HG03442 (cell line): ENCODE measurements at regions not wholly inside any gene's neighbourhood (a gene's known extent, or its start where the extent isn't known, plus 50 kb on each side); places are given as distances from the start of the nearest gene placed in this dataset.

Experiments
- ATAC-seq: cut with Tn5 transposase; IDR thresholded peaks from one replicate; pipeline ENCODE4 v1.9.1; 2021; ENCODE audit warnings: mild to moderate bottlenecking, moderate library complexity; ENCODE audit not compliant: unreplicated experiment

DNA sequence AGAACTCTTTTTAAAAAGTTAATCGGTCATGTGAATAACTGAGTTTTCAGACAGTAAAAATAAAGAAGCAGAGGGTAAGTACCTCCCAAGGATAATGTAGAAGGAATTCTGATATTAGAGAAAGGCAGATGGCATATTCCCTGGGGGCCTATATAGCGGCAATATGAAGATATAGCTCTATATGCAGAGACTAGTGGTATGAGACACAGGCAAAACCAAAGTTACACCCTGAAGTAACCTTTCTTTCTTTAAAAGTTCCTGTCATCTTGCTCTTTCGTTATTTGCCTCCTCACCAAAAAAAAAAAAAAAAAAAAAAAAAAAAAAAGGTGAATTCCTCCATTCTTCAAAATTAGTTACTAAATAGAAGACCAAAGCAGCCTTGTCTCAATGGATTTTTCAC, 76.2 kb upstream of the ARHGAP32 start:
- ATAC-seq: no peak

DNA sequence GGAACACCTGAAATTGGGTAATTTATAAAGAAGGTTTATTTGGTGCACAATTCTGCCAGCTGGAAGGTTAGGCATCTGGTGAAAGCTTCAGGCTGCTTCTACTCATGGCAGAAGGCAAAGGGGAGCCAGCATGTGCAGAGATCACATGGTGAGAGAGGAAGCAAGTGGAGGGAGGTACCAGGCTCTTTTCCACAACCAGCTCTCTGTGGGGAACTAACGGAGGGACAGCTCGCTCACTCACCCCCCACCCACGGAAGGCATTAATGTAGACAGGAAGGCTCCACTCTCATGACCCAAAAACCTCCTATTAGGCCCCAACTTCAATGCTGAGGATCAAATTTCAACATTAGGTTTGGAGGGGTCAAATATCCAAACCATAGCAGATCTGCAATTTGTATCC, 75.6 kb upstream of the ARHGAP32 start:
- no peak for ATAC-seq

DNA sequence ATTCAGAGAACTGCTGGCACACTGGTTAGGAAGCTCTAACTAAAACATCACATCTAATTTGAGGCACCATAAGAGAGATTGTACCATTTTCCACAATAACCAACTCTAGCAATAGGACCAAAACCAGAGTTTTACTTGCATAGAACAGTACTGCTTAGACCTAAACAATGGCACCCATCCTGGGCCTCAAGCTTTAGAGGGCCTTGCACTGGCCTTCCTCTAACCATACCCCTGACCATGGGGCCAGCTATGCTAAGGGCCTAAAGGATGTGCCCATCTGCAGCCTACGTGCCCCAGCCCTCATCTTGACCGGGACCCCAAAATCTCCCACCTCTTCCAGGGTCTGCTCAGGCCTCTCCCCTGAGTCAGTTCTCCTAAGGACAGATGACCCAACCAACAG, 74.4 kb upstream of the ARHGAP32 start:
- no peak for ATAC-seq

DNA sequence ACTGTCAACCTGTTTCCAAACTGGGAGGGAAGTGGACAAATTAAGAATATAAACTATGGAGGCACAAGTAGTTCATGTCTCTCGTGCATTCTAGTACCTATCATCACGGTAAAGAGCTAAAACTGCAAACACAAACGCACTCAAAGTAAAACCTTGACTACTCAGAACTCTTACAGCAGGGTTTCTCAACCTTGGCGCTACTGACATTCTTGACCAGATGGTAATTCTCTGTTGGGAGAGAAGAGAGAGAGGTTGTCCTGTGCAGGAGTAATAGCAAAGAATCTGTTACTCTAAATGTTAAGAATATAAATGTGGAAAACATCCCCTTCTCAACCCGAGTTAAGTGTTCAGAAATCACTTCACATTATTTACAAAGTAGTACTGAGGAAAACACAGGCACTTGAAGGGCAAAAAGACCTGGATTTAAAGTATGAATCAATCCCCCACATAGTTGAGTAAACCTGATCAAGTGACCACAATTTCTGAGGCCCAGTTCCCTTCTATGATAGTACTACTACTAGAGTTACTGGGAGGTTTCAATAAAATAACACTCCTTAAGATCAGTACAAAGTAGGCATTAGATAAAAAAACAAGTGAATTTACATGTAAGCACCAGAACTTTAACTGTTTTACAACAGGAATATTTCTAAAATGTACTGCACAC, 73.1 kb upstream of the ARHGAP32 start:
- no peak for ATAC-seq

DNA sequence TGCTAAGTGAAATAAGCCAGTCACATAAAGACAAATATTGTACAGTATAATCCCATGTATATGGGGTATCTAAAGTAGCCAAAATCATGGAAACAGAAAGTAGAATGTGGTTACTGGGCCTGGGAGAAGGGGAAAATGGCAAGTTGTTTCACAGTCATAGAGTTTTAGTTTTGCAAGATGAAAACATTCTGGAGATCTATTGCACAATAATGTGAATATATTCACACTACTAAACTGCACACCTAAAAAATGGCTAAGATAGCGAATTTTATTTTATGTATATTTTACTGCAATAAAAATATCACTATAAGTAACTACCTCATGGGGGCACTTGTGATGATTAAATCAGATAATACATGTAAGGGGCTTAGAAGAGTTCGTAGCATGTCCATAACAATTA, 72.0 kb upstream of the ARHGAP32 start:
- ATAC-seq: no peak

DNA sequence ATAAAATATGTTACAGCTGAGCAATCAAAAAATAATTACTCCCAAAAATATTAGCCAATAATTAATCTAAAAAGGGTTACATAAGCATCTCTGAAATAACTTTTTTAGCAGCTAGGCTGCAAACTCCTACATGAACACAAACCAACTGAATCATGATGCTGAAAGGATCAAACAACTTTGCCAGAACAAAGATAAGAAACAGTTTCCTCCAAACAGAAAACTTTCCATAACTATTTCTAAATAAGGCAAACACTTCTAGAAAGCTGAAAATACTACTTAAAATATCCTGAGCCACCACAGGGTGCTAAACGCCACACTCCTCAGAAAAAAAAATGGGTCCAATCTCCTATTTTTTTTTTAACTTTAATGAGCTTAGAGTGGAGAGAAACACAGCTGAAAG, 68.6 kb upstream of the ARHGAP32 start:
- ATAC-seq: no peak

DNA sequence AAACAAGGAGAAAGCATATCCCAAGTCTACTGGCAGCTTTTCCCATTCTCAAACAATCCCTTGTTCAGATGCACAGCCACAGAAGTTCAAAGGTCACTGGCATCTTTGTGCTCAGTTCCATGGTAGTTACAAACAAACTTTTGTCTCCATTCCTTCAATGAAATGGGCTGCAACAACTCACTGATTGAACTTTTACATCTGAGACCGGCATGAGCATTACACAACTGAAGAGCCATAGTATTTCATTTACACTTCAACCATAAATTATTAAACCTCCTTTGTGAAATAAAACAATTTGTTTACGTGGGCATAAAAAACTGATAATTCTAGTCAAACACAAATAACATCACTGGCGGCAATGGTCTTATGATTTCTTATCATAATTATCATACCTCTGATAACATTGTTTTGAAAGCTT, 67.8 kb upstream of the ARHGAP32 start:
- no peak for ATAC-seq

DNA sequence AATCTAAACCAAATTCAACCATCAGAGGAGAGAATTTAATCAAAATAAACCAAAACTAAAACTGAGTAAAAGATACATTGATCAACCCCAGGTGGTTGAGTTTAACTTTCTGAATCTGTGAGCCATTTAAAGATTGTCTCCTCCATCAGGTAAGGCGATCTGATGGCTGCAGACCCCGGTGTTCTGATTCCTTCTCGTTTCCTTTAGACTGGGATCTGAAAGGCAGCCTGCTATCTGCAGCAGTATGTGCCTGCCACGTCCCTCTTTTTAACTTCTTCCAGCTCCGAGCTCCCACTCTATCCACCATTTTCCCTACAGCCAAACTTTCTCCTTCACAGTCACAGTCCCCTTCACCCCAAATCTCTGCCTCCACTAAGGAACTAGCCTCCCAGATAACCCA, 66.1 kb upstream of the ARHGAP32 start:
- ATAC-seq: no peak

DNA sequence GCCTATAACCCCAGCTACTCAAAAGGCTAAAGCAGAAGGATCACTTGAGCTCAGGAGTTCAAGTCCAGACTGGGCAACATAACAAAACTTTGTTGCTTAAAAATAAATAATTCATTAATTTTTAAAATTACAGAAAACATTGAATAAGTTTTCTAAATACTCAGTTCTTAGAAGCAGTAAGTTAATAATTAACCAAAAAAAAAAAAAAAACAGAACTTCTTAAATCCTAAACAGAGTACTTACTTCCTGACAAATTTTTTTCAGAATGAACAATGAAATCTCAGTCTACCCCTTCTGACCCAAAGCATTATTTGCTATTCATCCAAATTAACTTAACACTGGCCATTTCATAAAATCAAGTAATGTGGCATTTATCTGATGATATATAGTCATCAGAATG, 65.4 kb upstream of the ARHGAP32 start:
- ATAC-seq: no peak

DNA sequence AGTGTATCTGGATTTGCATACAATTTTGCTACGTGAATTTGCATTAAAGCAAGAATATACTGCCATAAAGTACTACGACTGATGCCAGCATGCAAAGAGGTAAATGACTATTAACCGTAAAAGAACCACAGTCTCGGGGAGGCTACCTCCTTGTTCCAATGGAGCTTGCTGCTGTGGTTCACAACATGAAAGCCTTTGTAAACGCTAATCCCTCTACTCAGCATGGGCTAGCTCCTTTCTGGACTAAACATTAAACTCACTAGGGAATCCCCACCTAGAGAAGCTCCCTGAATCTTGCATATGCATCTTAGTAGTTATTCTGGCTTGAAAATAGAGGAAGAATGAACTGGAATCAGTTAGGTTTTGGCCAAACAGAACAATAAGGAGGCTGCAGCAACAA, 60.5 kb upstream of the ARHGAP32 start:
- no peak for ATAC-seq

DNA sequence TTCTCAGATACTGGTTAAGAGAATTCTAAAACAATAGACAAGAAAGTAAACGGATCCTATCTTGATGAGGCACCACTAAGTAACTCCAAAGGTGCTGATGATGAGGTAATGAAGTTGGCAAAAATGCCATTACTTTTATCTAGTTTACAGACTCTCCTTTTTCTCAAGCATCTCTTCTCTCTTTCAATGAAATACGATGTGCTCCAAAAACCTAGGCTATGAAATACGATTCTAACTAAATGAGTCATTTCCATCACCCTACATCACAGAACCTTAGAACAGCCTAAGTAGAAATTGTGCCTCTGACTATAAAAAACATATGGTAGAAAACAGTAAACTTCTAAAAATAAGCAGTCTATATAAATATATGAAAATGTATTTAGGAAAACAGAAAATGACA, 58.9 kb upstream of the ARHGAP32 start:
- no peak for ATAC-seq

DNA sequence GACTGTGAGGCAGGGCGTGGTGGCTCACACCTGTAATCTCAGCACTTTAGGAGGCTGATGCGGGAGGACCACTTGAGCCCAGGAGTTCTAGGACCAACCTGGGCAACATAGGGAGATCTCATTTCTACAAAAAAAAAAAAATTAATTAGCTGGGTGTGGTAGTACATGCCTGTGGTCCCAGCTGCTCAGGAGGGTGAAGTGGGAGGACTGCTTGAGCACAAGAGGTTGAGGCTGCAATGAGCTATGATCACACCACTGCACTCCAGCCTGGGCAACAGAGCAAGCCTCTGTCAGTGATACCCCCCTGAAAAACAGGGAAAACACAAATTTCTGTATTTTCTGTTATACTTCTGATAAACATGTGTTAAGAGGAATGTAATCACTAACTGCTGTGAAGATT, 57.8 kb upstream of the ARHGAP32 start:
- no peak for ATAC-seq

DNA sequence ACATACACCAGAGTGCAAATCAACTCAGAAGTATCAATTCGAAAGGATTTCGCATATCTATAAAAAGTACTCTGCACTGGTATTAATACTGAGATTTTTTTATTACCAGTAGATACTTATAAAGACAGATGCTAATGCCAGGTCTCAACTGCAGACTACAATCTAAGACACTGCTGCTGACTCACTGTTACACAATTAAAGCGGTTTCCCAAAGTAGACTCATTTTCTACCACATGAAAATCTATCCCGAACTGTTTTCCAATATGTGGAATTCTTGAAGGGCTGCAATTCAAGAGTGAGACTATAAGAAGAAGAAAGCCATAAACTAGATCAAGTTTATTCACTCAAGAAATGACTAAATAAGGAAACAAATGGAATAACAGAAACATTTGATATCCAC, 57.2 kb upstream of the ARHGAP32 start:
- ATAC-seq: no peak

DNA sequence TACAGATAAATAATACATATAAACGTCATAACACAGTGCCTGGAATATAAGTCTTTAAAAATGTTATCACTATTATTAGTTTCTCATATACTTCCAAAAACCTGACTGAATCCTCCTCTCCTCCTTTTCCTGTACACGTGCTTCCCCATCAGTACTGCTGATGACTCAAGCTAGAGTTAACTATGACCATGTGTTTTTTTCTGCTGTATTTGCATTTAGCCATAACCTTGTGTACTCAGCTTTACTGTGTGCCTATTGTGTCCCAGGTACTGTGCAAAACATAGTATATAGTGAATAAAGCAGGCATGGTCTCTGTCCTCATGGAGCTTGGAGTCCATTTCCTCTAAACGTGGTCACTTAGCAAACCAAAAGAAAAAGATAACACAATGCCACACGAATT, 56.5 kb upstream of the ARHGAP32 start:
- ATAC-seq: no peak

DNA sequence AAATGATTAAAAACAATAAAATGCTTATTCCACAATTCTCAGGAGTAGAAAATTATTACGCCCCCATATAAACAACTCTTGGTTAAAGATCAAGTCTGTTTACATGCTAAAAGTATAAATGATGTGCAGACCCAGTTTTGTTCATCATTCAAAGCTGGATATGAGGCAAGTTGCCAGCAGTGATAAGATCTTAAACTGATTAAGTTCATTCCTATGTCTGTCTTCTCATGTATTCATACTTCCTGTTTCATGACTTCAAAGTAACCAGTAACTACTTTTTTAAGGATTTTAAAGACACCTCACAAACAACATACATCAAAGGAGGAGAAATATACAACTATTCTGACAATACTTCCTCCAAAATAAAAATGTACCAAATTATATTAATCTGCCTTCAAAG, 55.0 kb upstream of the ARHGAP32 start:
- ATAC-seq: no peak

DNA sequence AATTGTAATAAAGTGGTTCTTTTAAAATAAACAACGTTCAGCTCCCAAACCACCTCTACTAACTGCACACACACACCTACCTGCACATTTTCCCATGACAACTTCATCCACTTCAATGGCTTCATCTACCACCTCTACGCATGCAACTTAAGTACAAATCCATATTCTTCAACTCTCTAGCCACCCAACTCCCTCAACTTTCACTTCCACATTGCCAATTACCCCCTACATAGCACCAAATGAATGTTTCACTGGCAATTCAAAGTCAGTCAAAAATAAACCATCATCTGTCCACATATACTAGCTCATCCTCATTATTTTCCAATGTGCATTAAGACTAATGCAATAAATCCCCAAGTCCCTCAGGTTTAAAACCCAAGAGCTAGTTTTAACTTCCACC, 50.7 kb upstream of the ARHGAP32 start:
- ATAC-seq: no peak
